Muscle of leg (tissue), 3 donors: ENCODE measurements at regions not wholly inside any gene's neighbourhood (a gene's known extent, or its start where the extent isn't known, plus 50 kb on each side); places are given as distances from the start of the nearest gene placed in this dataset.

ENCODE experiments used
- DNase-seq: peaks from one replicate; pipeline ENCODE4 v3.0.0; 2013
- H3K27ac ChIP-seq: one replicate; pipeline ENCODE4 v1.5.1; 2013; ENCODE audit warnings: mild to moderate bottlenecking, low read length, control low read depth
- H3K27me3 ChIP-seq: one replicate; pipeline ENCODE4 v1.6.1; 2013; ENCODE audit warnings: low read length; ENCODE audit not compliant: control insufficient read depth, insufficient read depth
- H3K36me3 ChIP-seq: one replicate; pipeline ENCODE4 v1.6.1; 2013; ENCODE audit warnings: low read length; ENCODE audit not compliant: control insufficient read depth, insufficient read depth
- H3K4me1 ChIP-seq: one replicate; pipeline ENCODE4 v1.6.1; 2013; ENCODE audit warnings: low read length; ENCODE audit not compliant: control insufficient read depth, insufficient read depth
- H3K4me3 ChIP-seq: one replicate; pipeline ENCODE4 v1.5.1; 2013; ENCODE audit warnings: low read length, control low read depth
- H3K9me3 ChIP-seq: replicated peaks from 2 replicates; pipeline ENCODE4 v1.6.1; 2013; ENCODE audit warnings: low read depth, low read length; ENCODE audit not compliant: control insufficient read depth
- WGBS: methylation state at CpG from one replicate; pipeline ENCODE4 v1.1.5; 2013; ENCODE audit warnings: missing lambda C conversion rate; ENCODE audit not compliant: insufficient coverage; 5-methylcytosine and 5-hydroxymethylcytosine counted together

DNA sequence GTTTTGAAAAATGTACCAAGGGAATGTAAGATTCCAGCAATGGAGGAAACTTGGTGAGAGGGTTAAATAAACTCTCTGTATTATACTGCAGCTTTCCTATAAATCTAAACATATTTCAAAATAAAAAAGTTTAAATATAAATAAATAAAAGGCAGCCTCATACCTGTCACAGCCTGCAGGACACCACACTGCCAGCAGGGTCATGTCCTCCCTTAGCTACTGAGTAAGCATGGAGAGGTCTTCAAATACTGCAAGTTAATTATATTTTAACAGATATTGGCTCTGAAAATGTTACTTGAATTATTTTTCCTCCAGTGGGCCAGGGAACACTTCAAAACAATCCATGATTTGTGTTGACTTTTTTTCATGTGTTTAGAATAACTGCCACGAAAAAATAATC, 852.8 kb upstream of the PCDH7 start:
- H3K4me1 ChIP-seq, result no peaks in the 10 kb centered on the region
- no peak overlapping the region for H3K27ac ChIP-seq
- H3K27me3 ChIP-seq, result no peaks in the 10 kb centered on the region
- WGBS, result no CpG with 5 or more reads among the region's 1 CpG
- peaks cover 8% of the 10 kb centered on the region for H3K9me3 ChIP-seq
- no peaks in the 10 kb centered on the region for H3K36me3 ChIP-seq
- H3K4me3 ChIP-seq, result no peak overlapping the region
- no peak for DNase-seq

DNA sequence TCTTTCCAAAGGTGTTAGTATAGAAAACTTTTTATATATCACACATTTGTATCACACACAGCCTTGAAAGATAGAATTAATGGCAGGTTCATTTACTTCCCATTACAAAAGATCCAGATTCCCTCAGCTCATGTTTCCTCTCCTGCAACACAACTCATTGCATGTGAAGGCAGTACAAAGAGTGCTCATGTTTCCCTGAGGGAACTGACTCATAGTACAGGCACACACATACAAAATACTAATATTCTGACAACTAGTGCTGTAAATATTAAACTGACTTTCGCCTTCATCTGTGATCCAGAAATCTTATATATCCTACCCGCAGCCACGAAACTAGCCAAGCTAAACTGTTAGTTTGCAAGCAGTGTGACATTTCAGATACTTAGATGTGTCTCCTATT, 819.8 kb upstream of the PCDH7 start:
- H3K27me3 ChIP-seq, result no peaks in the 10 kb centered on the region
- H3K4me1 ChIP-seq, result no peaks in the 10 kb centered on the region
- H3K36me3 ChIP-seq, result no peaks in the 10 kb centered on the region
- H3K27ac ChIP-seq, result no peak overlapping the region
- DNase-seq, result no peak
- WGBS, result no CpG with 5 or more reads among the region's 3 CpGs
- no peaks in the 10 kb centered on the region for H3K9me3 ChIP-seq
- no peak overlapping the region for H3K4me3 ChIP-seq

- Histone ChIP-seq H3K27ac (no peak overlapping the region), H3K36me3 (no peaks in the 10 kb centered on the region), H3K4me3 (no peak overlapping the region), H3K9me3 (no peaks in the 10 kb centered on the region), H3K4me1 (no peaks in the 10 kb centered on the region), H3K27me3 (no peaks in the 10 kb centered on the region)
- no peak for DNase-seq
- no CpG with 5 or more reads among the region's 2 CpGs for WGBS
Measured at GRCh38 chr4:29908276-29908675, 811.9 kb upstream of the PCDH7 start.

DNA sequence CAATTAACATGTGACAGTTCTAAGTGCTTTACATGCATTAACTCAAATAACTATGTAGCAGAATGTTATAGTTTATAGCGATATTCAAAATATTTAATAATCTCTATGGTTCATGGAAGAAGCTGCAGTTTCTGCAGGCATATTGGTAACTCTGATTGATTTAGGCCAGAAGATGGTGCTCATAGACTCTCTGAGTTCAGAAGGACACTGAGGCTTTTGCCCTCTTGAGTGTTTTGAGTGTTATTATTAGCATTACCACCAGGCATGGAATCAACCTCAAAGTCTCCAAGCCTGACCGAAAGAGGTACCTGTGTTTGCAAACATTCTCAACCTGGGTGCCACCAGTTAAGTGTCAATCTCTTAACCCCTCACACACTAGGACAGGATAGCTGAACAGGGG, 792.3 kb upstream of the PCDH7 start:
- H3K27ac ChIP-seq, result no peak overlapping the region
- no peaks in the 10 kb centered on the region for H3K9me3 ChIP-seq
- DNase-seq, result no peak
- no peaks in the 10 kb centered on the region for H3K4me1 ChIP-seq
- H3K4me3 ChIP-seq, result no peak overlapping the region
- H3K27me3 ChIP-seq, result no peaks in the 10 kb centered on the region
- WGBS, result 100% methylated on average over 1 of the region's 2 CpGs
- no peaks in the 10 kb centered on the region for H3K36me3 ChIP-seq

DNA sequence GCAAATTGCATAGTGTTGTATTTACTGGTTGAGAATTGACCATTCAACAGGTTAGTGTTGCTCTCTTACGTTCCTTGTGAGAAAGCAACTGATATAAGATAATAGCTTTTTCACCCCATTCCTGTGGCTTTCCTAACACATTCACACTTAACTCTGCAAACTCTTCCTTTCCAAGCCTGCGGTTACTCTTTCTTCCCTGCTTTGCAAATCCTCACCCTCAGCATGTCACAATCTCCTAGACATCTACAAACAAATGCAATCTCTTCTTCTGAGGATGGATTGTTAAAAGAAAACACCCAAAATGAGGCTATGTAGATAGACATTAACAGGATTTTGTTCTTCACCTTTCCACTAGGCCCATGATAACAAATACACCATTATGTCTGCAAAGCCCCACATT, 771.7 kb upstream of the PCDH7 start:
- no peaks in the 10 kb centered on the region for H3K27me3 ChIP-seq

DNA sequence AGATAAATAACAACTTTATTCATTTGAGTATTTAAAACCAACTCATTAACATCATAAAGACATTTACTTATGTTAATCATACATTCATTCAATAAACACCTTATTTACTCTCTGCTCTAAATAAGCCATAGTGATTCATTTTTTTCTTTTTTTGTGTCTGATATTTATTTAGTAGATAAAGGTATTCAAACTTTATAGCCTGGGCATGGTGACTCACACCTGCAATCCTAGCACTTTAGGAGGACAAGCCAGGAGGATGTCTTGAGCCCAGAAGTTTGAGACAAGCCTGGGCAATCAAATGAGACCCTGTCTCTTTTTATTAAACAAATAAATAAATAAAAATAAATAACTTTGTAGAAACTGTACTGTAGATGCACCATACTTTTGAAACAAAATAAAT, 771.3 kb upstream of the PCDH7 start:
- Histone ChIP-seq H3K4me1 (no peaks in the 10 kb centered on the region), H3K4me3 (no peak overlapping the region), H3K9me3 (no peaks in the 10 kb centered on the region), H3K27ac (no peak overlapping the region), H3K36me3 (no peaks in the 10 kb centered on the region), H3K27me3 (no peaks in the 10 kb centered on the region)
- DNase-seq, result no peak

More for the DNA sequence above, 771.7 kb upstream of the PCDH7 start:
- Histone ChIP-seq H3K27ac (no peak overlapping the region), H3K9me3 (no peaks in the 10 kb centered on the region), H3K4me1 (no peaks in the 10 kb centered on the region), H3K36me3 (no peaks in the 10 kb centered on the region), H3K4me3 (no peak overlapping the region)
- DNase-seq, result no peak
- WGBS, result no CpG with 5 or more reads among the region's 2 CpGs

GRCh38 chr4:29966386-29966785, 753.8 kb upstream of the PCDH7 start:
- H3K4me3 ChIP-seq, result no peak overlapping the region
- H3K9me3 ChIP-seq, result no peaks in the 10 kb centered on the region
- no peaks in the 10 kb centered on the region for H3K4me1 ChIP-seq
- H3K27ac ChIP-seq, result no peak overlapping the region
- no peaks in the 10 kb centered on the region for H3K36me3 ChIP-seq
- no peak for DNase-seq
- 80% methylated on average over 1 of the region's 2 CpGs for WGBS
- H3K27me3 ChIP-seq, result no peaks in the 10 kb centered on the region

DNA sequence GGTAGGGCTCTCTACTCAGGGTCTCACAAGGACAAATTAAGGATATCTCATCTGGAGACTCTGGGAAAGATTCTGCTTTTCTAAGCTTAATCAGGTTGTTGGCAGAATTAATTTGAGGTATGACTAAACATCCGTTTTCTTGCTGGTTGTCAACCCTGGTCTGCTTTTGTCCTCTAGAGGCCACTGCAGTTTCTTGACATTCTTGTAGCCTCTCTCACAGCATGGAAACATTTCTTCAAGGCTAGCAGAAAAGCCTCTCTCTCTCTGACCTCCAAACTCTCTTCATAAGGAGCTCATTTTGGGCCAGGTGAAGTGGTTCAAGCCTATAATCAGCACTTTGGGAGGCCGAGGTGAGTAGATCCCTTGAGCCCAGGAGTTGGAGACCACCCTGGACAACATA, 749.5 kb upstream of the PCDH7 start:
- Histone ChIP-seq H3K27ac (no peak overlapping the region), H3K4me1 (no peaks in the 10 kb centered on the region), H3K9me3 (no peaks in the 10 kb centered on the region), H3K4me3 (no peak overlapping the region), H3K36me3 (no peaks in the 10 kb centered on the region), H3K27me3 (no peaks in the 10 kb centered on the region)
- 67% methylated on average over 1 of the region's 2 CpGs for WGBS
- DNase-seq, result peak; percentile 2

DNA sequence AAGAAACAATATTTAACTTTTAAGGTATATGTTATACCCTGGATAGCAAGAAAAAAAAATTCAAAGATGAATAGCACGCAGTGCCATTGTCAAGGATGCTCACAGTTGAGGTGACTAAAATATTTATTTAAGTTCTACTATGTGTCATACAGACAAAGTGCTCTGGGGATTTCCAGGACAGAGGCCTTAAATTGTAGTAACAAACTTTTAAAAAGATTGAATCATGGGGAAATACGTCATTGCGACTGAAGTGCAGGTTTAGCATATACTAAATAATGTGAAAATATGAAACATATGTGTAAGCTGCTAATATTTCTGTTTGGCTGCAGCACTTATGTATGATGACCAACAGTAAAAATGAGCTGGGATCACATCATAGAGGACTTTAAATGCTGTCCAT, 748.0 kb upstream of the PCDH7 start:
- H3K27me3 ChIP-seq, result no peaks in the 10 kb centered on the region
- DNase-seq, result peak; percentile 30

GRCh38 chr4:29983890-29984289, 736.3 kb upstream of the PCDH7 start:
- no peak for DNase-seq
- Histone ChIP-seq H3K27ac (no peak overlapping the region), H3K9me3 (no peaks in the 10 kb centered on the region), H3K4me1 (no peaks in the 10 kb centered on the region), H3K27me3 (no peaks in the 10 kb centered on the region), H3K36me3 (no peaks in the 10 kb centered on the region), H3K4me3 (no peak overlapping the region)
- 70% methylated on average over 2 of the region's 3 CpGs for WGBS

More for the DNA sequence above, 748.0 kb upstream of the PCDH7 start:
- no peak overlapping the region for H3K27ac ChIP-seq
- 24% methylated on average over 2 of the region's 3 CpGs for WGBS
- no peaks in the 10 kb centered on the region for H3K9me3 ChIP-seq
- H3K4me3 ChIP-seq, result no peak overlapping the region
- no peaks in the 10 kb centered on the region for H3K4me1 ChIP-seq
- no peaks in the 10 kb centered on the region for H3K36me3 ChIP-seq

DNA sequence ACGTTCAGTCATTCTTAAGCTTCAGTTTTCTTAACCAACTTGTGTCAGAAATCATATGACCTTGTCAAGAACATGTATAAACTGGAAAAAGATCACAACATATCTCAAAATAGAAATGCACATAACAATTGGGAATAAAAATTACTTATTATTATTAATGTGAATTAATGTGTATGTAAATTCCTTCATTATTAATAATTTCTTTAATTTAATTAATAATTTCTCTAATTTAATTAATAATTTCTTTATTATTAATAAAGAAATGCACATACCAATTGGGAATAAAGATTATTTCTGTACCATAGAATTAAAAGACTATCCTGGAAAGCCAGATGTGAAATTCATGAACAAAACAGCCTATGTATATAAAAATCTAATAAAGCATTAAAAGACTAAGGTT, 718.5 kb upstream of the PCDH7 start:
- Histone ChIP-seq H3K27me3 (no peaks in the 10 kb centered on the region), H3K4me1 (no peaks in the 10 kb centered on the region), H3K4me3 (no peak overlapping the region), H3K27ac (no peak overlapping the region), H3K36me3 (no peaks in the 10 kb centered on the region), H3K9me3 (no peaks in the 10 kb centered on the region)
- WGBS, result no CpG with 5 or more reads among the region's 1 CpG
- no peak for DNase-seq
